BE2C (cell line): ENCODE measurements at regions not wholly inside any gene's neighbourhood (a gene's known extent, or its start where the extent isn't known, plus 50 kb on each side); places are given as distances from the start of the nearest gene placed in this dataset.
"Not testable (repeated sequence)": the region's sequence is repeated elsewhere in the genome, so short reads cannot be mapped to it uniquely, and the experiment has no call there.

Experiments
- DNase-seq: peaks from one replicate; pipeline ENCODE4 v3.0.0-alpha.2; 2020
- H3K27me3 ChIP-seq: fragments of 250-450 bp; sonication (Bioruptor Pico); 2 replicates; pipeline ENCODE4 v1.5.1; 2020; ENCODE audit warnings: mild to moderate bottlenecking
- H3K36me3 ChIP-seq: fragments of 250-450 bp; sonication (Bioruptor Pico); 2 replicates; pipeline ENCODE4 v1.5.1; 2020; ENCODE audit warnings: mild to moderate bottlenecking
- H3K4me1 ChIP-seq: fragments of 250-450 bp; sonication (Bioruptor Pico); 2 replicates; pipeline ENCODE4 v1.5.1; 2020
- H3K4me3 ChIP-seq: 2 replicates; pipeline ENCODE4 v1.5.1; 2011; ENCODE audit warnings: low read depth, low read length
- H3K9me3 ChIP-seq: fragments of 250-450 bp; sonication (Bioruptor Pico); 2 replicates; pipeline ENCODE4 v1.5.1; 2020
- CTCF ChIP-seq: IDR thresholded peaks from 2 replicates; pipeline ENCODE4 v1.5.1; 2012; ENCODE audit warnings: mild to moderate bottlenecking, low read depth, low read length

DNA sequence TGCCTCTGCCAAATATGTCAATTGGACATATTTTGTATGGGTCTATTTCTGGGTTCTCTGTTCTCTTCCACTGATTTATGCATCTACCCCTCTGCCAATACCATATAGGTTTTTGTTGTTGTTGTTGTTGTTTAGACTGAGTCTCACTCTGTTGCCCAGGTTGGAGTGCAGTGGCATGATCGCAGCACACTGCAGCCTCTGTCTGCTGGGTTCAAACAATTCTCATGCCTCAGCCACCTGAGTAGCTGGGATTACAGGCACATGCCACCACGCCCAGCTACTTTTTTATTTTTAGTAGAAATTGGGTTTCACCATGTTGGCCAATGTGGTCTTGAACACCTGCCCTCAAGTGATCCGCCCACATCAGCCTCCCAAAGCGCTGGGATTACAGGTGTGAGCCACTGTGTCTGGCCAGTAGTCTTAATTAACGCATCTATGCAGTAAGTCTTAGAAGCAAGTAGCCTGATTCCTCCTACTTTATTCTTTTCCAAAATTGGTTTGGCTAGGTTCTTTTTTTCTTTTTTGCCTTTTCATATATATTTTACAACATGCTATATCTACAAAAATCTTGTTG lies 103.5 kb downstream of the PRR15 start:
- not testable (repeated sequence) for H3K4me3 ChIP-seq, H3K27me3 ChIP-seq, H3K9me3 ChIP-seq, H3K4me1 ChIP-seq, H3K36me3 ChIP-seq, DNase-seq

GRCh38 chr7:29671286-29671685 lies 107.7 kb downstream of the PRR15 start:
- DNase-seq, H3K9me3 ChIP-seq, H3K27me3 ChIP-seq, H3K4me3 ChIP-seq, H3K36me3 ChIP-seq, H3K4me1 ChIP-seq: not testable (repeated sequence)

GRCh38 chr7:29673635-29674034 lies 110.0 kb downstream of the PRR15 start:
- not testable (repeated sequence) for H3K4me3 ChIP-seq, DNase-seq, H3K27me3 ChIP-seq, H3K36me3 ChIP-seq, H3K9me3 ChIP-seq, H3K4me1 ChIP-seq

DNA sequence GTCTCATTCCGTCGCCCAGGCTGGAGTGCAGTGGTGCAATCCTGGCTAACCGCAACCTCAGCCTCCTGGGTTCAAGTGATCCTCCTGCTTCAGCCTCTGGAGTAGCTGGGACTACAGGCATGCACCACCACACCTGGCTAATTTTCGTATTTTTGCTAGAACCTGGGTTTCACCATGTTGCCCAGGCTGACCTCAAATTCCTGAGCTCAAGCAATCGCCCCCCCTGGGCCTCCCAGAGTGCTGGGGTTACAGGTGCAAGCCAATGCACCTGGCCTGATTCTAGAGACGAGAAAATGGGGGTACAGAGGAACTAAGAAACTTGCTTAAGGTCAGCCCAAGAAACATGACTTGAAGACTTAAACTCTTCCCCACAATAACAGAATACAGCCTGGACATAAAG lies 111.0 kb downstream of the PRR15 start:
- H3K4me3 ChIP-seq, H3K4me1 ChIP-seq, H3K27me3 ChIP-seq, H3K36me3 ChIP-seq, DNase-seq, H3K9me3 ChIP-seq: not testable (repeated sequence)

GRCh38 chr7:29677254-29677653 lies 113.6 kb downstream of the PRR15 start:
- H3K27me3 ChIP-seq, H3K9me3 ChIP-seq, H3K4me1 ChIP-seq, DNase-seq, H3K36me3 ChIP-seq, H3K4me3 ChIP-seq: not testable (repeated sequence)

DNA sequence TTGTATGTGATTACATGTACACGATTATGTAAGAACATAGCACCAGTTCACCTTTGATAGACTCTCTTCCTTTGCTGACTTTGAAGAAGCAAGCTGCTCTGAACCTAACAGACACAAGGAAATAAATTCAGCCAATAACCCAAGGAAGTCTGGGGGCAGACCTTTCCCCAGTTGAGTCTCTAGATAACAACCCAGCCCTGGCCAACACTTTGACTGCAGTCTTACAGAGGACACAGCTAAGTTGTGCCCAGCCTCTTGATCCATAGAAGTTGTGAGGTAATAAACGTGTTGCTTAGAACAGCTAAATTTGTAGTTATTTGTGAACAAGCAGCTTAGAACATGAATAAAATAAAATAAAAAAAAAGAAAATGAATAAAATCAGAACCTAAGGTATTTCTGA lies 116.3 kb downstream of the PRR15 start:
- not testable (repeated sequence) for DNase-seq

DNA sequence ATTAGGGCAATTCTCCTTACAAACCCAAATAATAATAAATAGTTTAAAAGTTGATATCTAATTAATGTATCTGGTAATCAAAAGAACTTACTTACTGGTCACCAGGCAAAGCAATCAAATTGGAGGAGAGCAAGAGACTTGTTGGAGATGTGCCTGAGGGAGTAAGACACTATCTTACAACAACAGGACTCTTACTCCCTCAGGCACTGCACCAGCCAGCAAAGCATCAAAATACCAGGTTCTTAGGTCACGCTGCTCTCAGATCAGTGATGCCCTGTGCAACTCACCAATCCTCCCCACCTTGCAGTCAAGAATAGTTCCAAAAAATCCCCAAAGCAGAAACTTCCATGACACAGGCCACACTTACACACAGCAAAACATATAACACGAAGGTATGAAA lies 117.0 kb downstream of the PRR15 start:
- H3K9me3 ChIP-seq, H3K36me3 ChIP-seq, H3K4me3 ChIP-seq, H3K4me1 ChIP-seq, DNase-seq, H3K27me3 ChIP-seq: not testable (repeated sequence)

More for the DNA sequence above, 116.3 kb downstream of the PRR15 start:
- H3K4me3 ChIP-seq, H3K4me1 ChIP-seq, H3K27me3 ChIP-seq, H3K9me3 ChIP-seq, H3K36me3 ChIP-seq: not testable (repeated sequence)

DNA sequence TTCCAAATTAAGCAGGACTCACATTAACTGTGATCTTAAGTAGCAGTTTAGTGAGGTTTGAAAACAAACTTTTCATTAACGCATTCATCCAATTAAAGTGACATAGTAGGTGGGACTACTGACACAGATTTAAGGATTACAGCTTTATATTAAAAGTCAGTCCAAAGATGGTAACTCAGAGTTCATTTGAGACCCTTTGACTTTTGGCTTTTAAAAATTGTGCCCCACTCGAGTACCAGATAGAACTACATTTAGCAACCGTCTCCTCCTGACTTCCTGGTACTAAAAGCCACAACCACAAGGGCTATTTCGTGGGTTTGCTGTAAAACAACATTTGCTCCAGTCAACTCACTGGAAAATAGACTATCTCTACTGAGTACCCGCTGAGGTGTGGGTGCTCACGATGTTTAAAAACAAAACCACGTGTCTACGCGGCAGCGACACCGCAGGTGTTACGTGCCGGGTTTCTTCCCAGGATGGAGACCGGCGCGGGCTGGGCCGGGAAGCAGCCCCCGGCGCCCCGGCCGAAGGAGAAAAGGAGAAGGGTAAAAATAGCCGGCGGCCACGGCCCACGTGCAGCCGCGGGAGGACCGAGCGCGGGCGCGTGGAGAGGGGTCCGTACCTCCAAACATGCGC lies 120.6 kb downstream of the PRR15 start:
- not testable (repeated sequence) for H3K9me3 ChIP-seq, H3K4me1 ChIP-seq, DNase-seq, H3K36me3 ChIP-seq, H3K27me3 ChIP-seq
- peak overlapping the region; percentile 64 for H3K4me3 ChIP-seq

GRCh38 chr7:29684787-29685650 lies 121.3 kb upstream of the WIPF3 start:
- H3K27me3 ChIP-seq = peaks cover 6% of the 10 kb centered on the region
- H3K4me1 ChIP-seq = no peaks in the 10 kb centered on the region
- H3K9me3 ChIP-seq = no peaks in the 10 kb centered on the region
- TF ChIP-seq CTCF = no peak
- no peaks in the 10 kb centered on the region for H3K36me3 ChIP-seq
- DNase-seq = peak; percentile 77
- peak overlapping the region; percentile 64 for H3K4me3 ChIP-seq

DNA sequence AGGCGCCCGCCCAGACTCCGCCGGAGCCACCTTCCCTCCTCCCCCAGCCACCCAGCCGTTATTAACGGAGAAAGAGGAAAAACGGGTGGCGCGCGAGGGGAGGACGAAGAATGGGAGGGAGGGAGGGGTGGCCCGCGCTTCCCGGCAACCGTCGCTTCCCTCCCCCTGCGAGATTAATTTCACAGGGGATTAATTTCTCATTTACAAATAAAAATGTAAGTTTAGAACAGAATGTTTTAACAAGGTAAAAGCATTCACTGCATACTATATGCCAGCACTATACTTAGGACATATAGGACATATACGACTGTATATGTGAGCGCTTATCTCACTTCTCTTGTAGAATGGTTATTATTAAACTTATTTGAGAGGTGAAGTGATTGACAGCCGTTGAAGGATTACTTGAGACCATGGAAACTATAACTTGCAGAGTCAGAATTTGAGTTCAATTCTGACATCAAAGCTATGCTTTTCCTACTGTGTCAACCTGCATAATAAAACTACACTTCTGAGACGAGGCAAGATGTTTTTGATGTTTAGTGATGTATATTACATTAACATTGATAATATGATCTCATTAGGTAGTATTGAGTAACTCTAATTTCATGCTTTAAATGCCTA lies 120.5 kb upstream of the WIPF3 start:
- not testable (repeated sequence) for H3K36me3 ChIP-seq, H3K4me1 ChIP-seq, DNase-seq, H3K9me3 ChIP-seq, H3K27me3 ChIP-seq
- peak overlapping the region; percentile 64 for H3K4me3 ChIP-seq

GRCh38 chr7:29690510-29690909 lies 115.8 kb upstream of the WIPF3 start:
- DNase-seq, H3K36me3 ChIP-seq, H3K4me1 ChIP-seq, H3K9me3 ChIP-seq, H3K4me3 ChIP-seq, H3K27me3 ChIP-seq: not testable (repeated sequence)

DNA sequence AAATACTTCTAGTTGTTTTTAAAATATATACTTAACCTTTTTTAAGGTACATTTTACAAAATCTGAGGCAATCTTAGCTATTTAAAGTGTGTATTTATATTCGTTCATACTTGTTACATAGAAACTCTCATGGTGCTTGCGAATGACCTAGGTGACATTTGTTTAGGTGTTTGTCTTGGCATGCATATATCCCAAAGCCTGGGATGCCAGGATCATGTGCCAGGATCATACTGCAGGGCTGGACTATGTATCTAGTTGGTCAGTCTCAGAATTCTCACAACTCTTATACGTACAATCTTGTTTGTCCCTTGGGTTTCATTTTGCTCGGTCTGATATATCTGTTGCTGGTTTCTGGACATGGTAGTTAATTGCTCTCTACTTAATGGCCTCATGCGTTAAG lies 109.9 kb upstream of the WIPF3 start:
- H3K36me3 ChIP-seq, H3K27me3 ChIP-seq, DNase-seq: not testable (repeated sequence)

GRCh38 chr7:29699723-29700122 lies 106.6 kb upstream of the WIPF3 start:
- H3K36me3 ChIP-seq, H3K27me3 ChIP-seq, H3K4me1 ChIP-seq, DNase-seq, H3K4me3 ChIP-seq, H3K9me3 ChIP-seq: not testable (repeated sequence)

More for the DNA sequence above, 109.9 kb upstream of the WIPF3 start:
- H3K9me3 ChIP-seq, H3K4me3 ChIP-seq, H3K4me1 ChIP-seq: not testable (repeated sequence)

DNA sequence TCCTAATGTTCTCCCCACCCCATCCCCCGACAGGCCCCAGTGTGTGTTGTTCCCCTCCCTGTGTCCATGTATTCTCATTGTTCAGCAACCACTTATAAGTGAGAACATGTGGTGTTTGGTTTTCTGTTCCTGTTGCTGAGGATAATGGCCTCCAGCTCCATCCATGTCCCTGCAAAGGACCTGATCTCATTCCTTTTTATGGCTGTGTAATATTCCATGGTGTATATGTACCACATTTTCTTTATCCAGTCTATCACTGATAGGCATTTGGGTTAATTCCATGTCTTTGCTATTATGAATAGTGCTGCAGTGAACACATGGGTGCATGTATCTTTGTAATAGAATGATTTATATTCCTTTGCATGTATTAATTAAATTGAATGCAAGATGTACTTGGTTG lies 104.8 kb upstream of the WIPF3 start:
- H3K27me3 ChIP-seq = not testable (repeated sequence)

GRCh38 chr7:29703830-29704229 lies 102.5 kb upstream of the WIPF3 start:
- not testable (repeated sequence) for H3K4me1 ChIP-seq

More for the DNA sequence above, 104.8 kb upstream of the WIPF3 start:
- H3K36me3 ChIP-seq, H3K4me3 ChIP-seq, DNase-seq, H3K9me3 ChIP-seq, H3K4me1 ChIP-seq: not testable (repeated sequence)

More at GRCh38 chr7:29703830-29704229, 102.5 kb upstream of the WIPF3 start:
- H3K27me3 ChIP-seq, H3K9me3 ChIP-seq, DNase-seq, H3K4me3 ChIP-seq, H3K36me3 ChIP-seq: not testable (repeated sequence)
